ENCODE measurements at regions not wholly inside any gene's neighbourhood (a gene's known extent, or its start where the extent isn't known, plus 50 kb on each side); places are given as distances from the start of the nearest gene placed in this dataset.

- TF ChIP-seq, protein P1, sequence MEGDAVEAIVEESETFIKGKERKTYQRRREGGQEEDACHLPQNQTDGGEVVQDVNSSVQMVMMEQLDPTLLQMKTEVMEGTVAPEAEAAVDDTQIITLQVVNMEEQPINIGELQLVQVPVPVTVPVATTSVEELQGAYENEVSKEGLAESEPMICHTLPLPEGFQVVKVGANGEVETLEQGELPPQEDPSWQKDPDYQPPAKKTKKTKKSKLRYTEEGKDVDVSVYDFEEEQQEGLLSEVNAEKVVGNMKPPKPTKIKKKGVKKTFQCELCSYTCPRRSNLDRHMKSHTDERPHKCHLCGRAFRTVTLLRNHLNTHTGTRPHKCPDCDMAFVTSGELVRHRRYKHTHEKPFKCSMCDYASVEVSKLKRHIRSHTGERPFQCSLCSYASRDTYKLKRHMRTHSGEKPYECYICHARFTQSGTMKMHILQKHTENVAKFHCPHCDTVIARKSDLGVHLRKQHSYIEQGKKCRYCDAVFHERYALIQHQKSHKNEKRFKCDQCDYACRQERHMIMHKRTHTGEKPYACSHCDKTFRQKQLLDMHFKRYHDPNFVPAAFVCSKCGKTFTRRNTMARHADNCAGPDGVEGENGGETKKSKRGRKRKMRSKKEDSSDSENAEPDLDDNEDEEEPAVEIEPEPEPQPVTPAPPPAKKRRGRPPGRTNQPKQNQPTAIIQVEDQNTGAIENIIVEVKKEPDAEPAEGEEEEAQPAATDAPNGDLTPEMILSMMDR (IDR thresholded peaks at IDR 0.05; ENCODE audit: insufficient read depth, low read length) = no peak
- no peak for TF ChIP-seq POLR2AphosphoS5 (IDR thresholded peaks at IDR 0.05; ENCODE audit: low read depth)
- TF ChIP-seq SPI1 (IDR thresholded peaks at IDR 0.05; ENCODE audit: borderline replicate concordance, low read depth) = no peak
- TF ChIP-seq, protein P2, sequence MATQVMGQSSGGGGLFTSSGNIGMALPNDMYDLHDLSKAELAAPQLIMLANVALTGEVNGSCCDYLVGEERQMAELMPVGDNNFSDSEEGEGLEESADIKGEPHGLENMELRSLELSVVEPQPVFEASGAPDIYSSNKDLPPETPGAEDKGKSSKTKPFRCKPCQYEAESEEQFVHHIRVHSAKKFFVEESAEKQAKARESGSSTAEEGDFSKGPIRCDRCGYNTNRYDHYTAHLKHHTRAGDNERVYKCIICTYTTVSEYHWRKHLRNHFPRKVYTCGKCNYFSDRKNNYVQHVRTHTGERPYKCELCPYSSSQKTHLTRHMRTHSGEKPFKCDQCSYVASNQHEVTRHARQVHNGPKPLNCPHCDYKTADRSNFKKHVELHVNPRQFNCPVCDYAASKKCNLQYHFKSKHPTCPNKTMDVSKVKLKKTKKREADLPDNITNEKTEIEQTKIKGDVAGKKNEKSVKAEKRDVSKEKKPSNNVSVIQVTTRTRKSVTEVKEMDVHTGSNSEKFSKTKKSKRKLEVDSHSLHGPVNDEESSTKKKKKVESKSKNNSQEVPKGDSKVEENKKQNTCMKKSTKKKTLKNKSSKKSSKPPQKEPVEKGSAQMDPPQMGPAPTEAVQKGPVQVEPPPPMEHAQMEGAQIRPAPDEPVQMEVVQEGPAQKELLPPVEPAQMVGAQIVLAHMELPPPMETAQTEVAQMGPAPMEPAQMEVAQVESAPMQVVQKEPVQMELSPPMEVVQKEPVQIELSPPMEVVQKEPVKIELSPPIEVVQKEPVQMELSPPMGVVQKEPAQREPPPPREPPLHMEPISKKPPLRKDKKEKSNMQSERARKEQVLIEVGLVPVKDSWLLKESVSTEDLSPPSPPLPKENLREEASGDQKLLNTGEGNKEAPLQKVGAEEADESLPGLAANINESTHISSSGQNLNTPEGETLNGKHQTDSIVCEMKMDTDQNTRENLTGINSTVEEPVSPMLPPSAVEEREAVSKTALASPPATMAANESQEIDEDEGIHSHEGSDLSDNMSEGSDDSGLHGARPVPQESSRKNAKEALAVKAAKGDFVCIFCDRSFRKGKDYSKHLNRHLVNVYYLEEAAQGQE (IDR thresholded peaks at IDR 0.05; ENCODE audit: insufficient replicate concordance, low read depth) = no peak
Observed at GRCh38 chr20:6489361-6490171, 277.9 kb upstream of the BMP2 start.

Measured in HL-60 (cell line).